Left hindlimb (tissue), 1 donor: ENCODE measurements at regions not wholly inside any gene's neighbourhood (a gene's known extent, or its start where the extent isn't known, plus 50 kb on each side); places are given as distances from the start of the nearest gene placed in this dataset.

ENCODE experiments used
- DNase-seq: peaks from one replicate; pipeline ENCODE4 v3.0.0-alpha.2; 2018

DNA sequence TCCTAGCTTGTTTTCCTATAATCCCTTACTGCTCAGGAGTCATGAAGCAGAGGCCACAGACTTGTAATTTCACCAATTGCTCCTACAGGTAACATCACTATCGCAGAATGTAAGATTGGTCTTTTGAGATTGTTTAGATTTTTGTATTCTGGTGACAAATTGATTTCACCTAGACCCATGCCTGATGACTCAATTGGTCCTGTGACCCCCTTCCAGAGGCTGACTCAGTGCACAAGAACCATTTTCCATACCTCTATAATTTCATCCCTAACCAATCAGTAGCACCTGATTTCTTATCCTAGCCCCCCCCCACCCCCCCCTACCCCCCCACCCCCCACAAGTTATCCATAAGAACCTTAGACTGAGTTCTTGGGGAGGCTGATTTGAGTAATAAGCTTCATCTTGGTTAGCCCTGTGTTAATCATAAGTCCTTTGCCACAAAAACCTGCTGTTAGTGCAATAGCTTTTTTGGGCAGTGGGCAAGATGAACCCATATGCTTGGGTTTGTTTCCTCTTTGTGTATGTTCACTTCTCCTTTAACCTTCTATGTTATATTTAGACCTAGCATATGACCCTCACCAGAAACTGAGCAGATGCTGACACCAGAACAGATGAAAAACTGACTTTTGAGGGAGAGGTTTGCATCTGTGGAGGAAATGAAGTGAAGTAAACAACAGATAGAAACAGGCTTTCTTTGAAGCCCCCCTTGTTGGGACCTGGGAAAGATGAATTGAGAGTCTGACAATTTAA is 187.1 kb downstream of the KIF20B start:
- DNase-seq: no peak

- DNase-seq: no peak
Observed at GRCh38 chr10:89889606-89890005, 188.2 kb downstream of the KIF20B start.

DNA sequence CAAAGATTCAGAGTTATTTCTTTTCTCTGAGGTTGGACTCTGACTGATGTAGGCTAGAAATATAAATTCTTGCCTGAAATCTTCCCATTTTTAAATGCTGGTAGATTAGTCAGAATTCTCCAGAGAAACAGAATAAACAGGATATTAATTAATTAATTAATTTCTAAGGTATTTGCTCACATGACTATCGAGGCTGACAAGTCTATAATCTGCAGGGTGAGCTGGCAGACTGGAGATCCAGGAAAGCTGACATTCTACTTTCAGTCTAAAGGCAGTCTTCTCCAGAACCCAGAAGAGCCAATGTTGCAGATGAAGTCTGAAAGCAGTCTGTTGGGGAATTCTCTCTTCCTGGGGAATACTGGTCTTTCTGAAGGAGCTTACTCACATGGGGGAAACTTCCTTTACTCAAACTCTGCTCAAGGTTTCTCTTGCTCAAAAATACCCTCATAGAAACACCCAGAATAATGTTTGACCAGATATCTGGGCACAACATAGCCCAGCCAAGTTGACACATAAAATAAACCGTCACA is 189.7 kb downstream of the KIF20B start:
- no peak for DNase-seq

DNA sequence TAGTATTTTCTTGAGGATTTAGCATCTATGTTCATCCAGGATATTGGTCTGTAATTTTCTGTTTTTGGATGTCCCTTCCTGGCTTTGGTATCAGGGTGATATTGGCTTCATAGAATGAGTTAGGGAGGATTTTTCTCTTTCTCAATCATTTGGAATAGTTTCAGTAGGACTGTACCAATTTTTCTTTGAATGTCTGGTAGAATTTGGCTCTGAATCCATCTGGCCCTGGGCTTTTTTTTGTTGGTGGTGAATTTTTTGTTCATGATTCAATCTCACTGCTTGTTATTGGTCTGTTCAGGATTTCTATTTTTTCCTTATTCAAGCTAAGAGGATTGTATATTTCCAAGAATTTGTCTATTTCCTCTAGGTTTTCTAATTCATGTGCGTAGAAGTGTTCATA is 192.7 kb downstream of the KIF20B start:
- no peak for DNase-seq

GRCh38 chr10:89900554-89900953 is 199.2 kb downstream of the KIF20B start:
- no peak for DNase-seq

GRCh38 chr10:89901895-89902294 is 200.5 kb downstream of the KIF20B start:
- DNase-seq: no peak

- DNase-seq: no peak
Observed at GRCh38 chr10:89904755-89905154, 203.4 kb downstream of the KIF20B start.

DNA sequence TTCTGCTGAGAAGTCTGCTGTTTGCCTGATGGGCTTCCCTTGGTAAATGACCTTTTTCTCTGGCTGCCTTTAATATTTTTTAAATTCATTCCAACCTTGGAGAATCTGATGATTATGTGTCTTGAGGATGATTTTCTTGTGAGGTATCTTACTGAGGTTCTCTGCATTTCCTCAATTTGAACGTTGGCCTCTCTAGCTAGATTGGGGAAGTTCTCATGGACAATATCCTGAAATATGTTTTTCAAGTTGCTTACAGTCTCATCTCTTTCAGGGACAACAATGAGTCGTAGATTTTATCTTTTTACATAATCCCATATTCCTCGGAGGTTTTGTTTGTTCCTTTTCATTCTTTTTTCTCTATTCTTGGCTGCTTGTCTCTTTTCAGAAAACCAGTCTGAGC is 208.4 kb downstream of the KIF20B start:
- no peak for DNase-seq

GRCh38 chr10:89915021-89915420 is 213.6 kb downstream of the KIF20B start:
- DNase-seq: no peak

- no peak for DNase-seq
Observed at GRCh38 chr10:89915968-89916367, 214.6 kb downstream of the KIF20B start.

- no peak for DNase-seq
Observed at GRCh38 chr10:89916468-89917215, 215.3 kb downstream of the KIF20B start.

DNA sequence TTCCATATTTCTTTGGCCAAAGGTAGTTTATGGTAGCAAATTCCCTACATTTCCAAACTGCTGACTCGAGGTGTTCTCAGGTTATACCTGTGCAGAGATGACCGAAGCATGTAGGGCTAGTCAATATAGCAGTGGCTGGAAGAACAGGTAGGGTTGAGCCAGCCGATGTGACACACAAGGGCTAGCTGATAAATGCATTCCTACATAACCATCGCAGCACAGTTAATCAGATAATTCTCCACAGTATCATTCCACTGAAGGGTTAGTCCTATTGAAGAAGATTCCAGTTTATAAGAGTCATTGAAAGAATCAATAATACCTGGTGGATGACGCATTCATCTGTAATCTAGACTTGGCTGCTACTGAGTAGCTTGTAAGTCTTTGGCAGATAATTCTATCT is 220.0 kb downstream of the KIF20B start:
- no peak for DNase-seq

GRCh38 chr10:89923661-89924060 is 222.3 kb downstream of the KIF20B start:
- no peak for DNase-seq

DNA sequence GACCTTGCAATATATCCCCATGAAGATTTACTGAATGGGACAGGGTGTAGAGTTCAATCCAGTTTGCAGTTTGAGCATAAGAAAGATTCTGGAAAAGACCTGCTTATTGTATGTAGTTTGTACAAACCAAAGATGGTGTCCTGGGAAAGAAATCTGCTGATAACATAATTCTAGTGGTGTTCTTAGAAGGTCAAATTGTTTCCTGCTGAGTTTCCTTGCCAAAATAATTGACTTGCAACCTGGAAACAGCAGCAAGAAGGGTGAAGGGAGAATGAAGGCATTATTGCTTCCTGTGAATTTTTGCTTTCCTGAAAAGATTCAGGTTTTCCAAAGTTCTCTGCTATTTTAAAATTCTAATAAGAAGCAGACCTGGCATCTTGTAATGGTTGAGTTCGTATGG is 222.9 kb downstream of the KIF20B start:
- no peak for DNase-seq

DNA sequence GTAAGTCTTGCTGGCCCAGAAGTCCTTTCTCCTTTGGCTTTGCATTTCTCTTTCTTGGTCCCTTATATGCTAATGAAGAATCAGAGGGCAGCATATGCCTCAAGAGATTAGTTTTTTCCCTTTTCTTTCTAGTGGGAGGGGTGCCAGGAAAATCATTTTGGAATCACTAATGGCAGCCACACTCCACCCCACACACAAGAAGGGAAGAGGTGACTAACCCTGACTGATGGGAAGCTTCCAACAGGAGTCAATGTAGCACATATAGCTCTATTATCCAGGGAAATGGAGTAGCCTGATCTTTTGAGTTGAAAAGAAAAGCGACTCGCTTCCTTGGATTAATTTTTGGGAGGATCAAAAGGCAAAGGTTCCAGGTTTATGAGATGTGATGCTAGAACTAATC is 225.3 kb downstream of the KIF20B start:
- DNase-seq: no peak

GRCh38 chr10:89929282-89930026 is 228.1 kb downstream of the KIF20B start:
- no peak for DNase-seq

- no peak for DNase-seq
Observed at GRCh38 chr10:89937494-89937893, 236.1 kb downstream of the KIF20B start.

GRCh38 chr10:89940076-89940475 is 238.7 kb downstream of the KIF20B start:
- DNase-seq: no peak

DNA sequence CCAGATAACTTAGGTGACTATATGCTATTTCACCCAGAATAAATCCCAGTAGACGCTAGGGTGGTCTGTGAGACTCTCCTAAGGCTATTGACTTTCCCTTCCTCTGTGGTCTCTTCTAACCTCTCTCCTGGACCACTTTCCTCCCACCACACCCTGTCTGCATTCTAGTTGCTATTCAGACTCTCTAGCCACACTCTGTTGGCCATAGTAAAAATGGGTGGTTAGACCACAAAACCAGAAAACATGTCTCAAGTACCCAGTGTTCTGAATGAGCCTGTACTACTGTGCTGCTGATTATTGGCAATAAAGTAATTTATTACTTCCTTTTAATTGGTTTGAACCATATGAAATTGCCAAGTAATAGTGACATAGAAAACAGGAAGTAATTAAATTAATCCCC is 240.8 kb downstream of the KIF20B start:
- DNase-seq: no peak

- no peak for DNase-seq
Observed at GRCh38 chr10:89944138-89944537, 242.7 kb downstream of the KIF20B start.

DNA sequence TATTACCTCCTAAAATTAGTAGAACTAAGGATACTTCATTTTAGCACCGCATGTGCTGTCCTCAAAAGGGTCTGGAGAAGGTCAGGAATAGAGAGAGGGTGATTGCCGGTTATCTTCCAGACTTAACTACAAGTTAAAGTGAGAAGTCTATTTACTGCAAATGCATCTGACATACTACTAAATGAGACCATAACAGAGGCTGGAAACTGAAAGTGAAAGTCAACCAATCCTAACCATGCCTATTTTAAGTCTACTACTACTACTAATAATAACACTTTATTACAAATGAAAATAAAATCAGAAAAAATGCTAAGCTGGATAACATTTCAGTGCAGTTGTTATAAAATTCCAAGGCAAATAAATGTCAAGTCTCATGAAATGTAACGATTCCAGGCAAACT is 244.7 kb downstream of the KIF20B start:
- no peak for DNase-seq

- no peak for DNase-seq
Observed at GRCh38 chr10:89949496-89949895, 248.1 kb downstream of the KIF20B start.

DNA sequence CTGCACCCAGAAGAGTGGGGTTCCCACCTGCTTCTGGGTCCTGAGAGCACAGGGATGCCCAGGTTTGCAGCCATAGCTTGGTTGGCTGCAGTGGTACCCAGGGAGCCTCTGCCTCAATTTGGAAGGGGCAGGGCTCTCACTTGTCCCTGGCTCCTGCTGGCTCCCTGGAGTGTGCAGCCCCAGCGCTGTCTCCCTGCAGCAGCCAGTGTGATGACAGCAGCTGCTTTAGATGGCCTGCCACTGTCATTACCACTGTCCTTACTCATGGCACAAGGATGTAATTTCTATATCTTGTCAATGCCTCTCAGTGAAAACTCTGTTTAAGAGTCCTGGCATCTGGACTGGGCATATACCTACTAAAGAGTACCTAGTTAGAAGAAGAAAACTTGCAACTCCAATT is 250.9 kb downstream of the KIF20B start:
- DNase-seq: no peak

DNA sequence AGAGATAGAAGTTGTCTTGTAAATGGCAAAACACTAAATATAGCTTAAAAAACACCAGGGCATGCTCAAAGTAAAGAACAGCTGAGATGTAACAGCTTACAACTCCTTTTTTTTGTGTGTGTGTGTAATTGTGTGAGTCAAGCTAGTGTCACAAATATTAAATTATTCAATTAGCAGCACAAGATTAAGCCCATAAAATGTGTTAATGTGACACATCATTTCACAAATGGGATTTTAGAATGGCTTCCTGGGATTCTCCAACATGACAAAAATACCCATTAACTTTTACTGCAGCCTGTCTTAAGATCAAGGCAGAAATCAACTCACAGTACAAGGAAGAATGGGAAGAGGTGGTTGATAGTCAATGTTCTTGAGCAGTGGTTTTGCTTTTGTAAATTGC is 251.4 kb downstream of the KIF20B start:
- DNase-seq: no peak
